WTC11 (cell line): ENCODE measurements at regions not wholly inside any gene's neighbourhood (a gene's known extent, or its start where the extent isn't known, plus 50 kb on each side); places are given as distances from the start of the nearest gene placed in this dataset.

ENCODE experiments used
- ATAC-seq: fragments of 200-7000 bp; cut with Tn5 transposase; 2 replicates; pipeline ENCODE4 v1.10.0; 2021; ENCODE audit warnings: mild to moderate bottlenecking, moderate library complexity
- CTCF ChIA-PET: fragments of 300-600 bp; sonication (Branson Sonifier 250); formaldehyde crosslinking; loops from one replicate; lab custom pipeline; 2021; ENCODE audit warnings: antibody characterized with exemption; lab: Charles Lee
- POLR2A ChIA-PET: fragments of 350-600 bp; sonication (Branson Sonifier 250); formaldehyde crosslinking; loops from one replicate; lab custom pipeline; 2021; ENCODE audit warnings: antibody characterized with exemption; lab: Charles Lee
- DNase-seq: peaks from one replicate; pipeline ENCODE4 v3.0.0; 2021; ENCODE audit warnings: low spot score
- H3K27ac Mint-ChIP-seq: 2 replicates; pipeline ENCODE4 v1.8.0; 2021; ENCODE audit warnings: mixed read lengths
- H3K27me3 Mint-ChIP-seq: 2 replicates; pipeline ENCODE4 v1.8.0; 2021; ENCODE audit warnings: low read depth, mild to moderate bottlenecking, moderate library complexity, mixed read lengths
- H3K36me3 Mint-ChIP-seq: 2 replicates; pipeline ENCODE4 v1.8.0; 2021; ENCODE audit warnings: mixed read lengths
- H3K4me1 Mint-ChIP-seq: 2 replicates; pipeline ENCODE4 v1.8.0; 2022; ENCODE audit warnings: mixed read lengths
- H3K4me3 Mint-ChIP-seq: 2 replicates; pipeline ENCODE4 v1.8.0; 2021; ENCODE audit warnings: mild to moderate bottlenecking, moderate library complexity, mixed read lengths
- H3K9me3 Mint-ChIP-seq: 2 replicates; pipeline ENCODE4 v1.8.0; 2021; ENCODE audit warnings: mixed read lengths
- ATF1 ChIP-seq: sonication (generic); formaldehyde crosslinking; IDR thresholded peaks from 2 replicates; pipeline ENCODE4 v1.8.1; 2023; ENCODE audit warnings: mild to moderate bottlenecking, moderate library complexity, missing genetic modification reagents
- ATF2 ChIP-seq: sonication (generic); formaldehyde crosslinking; IDR thresholded peaks from 2 replicates; pipeline ENCODE4 v1.8.1; 2022; ENCODE audit warnings: low read depth, missing genetic modification reagents, borderline replicate concordance
- FOXP1 ChIP-seq: sonication (generic); formaldehyde crosslinking; IDR thresholded peaks from 2 replicates; pipeline ENCODE4 v1.8.0; 2022; ENCODE audit warnings: missing genetic modification reagents, mild to moderate bottlenecking, moderate library complexity, borderline replicate concordance
- FOXP4 ChIP-seq: sonication (generic); formaldehyde crosslinking; IDR thresholded peaks from 2 replicates; pipeline ENCODE4 v1.8.0; 2022; ENCODE audit warnings: mild to moderate bottlenecking, missing genetic modification reagents
- HMGXB4 ChIP-seq: sonication (generic); formaldehyde crosslinking; IDR thresholded peaks from 2 replicates; pipeline ENCODE4 v1.8.1; 2023; ENCODE audit warnings: mild to moderate bottlenecking, moderate library complexity, missing genetic modification reagents
- IRF2 ChIP-seq: sonication (generic); formaldehyde crosslinking; IDR thresholded peaks from 2 replicates; pipeline ENCODE4 v1.8.0; 2022; ENCODE audit warnings: low read depth, missing genetic modification reagents, borderline replicate concordance
- NFATC4 ChIP-seq: fragments of 250-450 bp; sonication (Bioruptor Pico); IDR thresholded peaks from 2 replicates; pipeline ENCODE4 v1.9.0; 2021; ENCODE audit warnings: mild to moderate bottlenecking
- NR3C1 ChIP-seq: sonication (generic); formaldehyde crosslinking; conservative IDR thresholded peaks from 2 replicates; pipeline ENCODE4 v1.8.1; 2023; ENCODE audit warnings: low read depth, mild to moderate bottlenecking, missing genetic modification reagents
- PRRX2 ChIP-seq: fragments of 250-450 bp; sonication (Bioruptor Pico); IDR thresholded peaks from 2 replicates; pipeline ENCODE4 v1.8.0; 2021; ENCODE audit warnings: mild to moderate bottlenecking
- SMAD3 ChIP-seq: sonication (generic); formaldehyde crosslinking; IDR thresholded peaks from 2 replicates; pipeline ENCODE4 v1.8.0; 2022; ENCODE audit warnings: missing genetic modification reagents, mild to moderate bottlenecking, borderline replicate concordance
- SMAD4 ChIP-seq: sonication (generic); formaldehyde crosslinking; IDR thresholded peaks from 2 replicates; pipeline ENCODE4 v1.8.0; 2022; ENCODE audit warnings: mild to moderate bottlenecking, missing genetic modification reagents
- SOX15 ChIP-seq: fragments of 250-450 bp; sonication (Bioruptor Pico); IDR thresholded peaks from 2 replicates; pipeline ENCODE4 v1.9.0; 2021; ENCODE audit warnings: mild to moderate bottlenecking
- SP1 ChIP-seq: sonication (generic); formaldehyde crosslinking; conservative IDR thresholded peaks from 2 replicates; pipeline ENCODE4 v1.8.1; 2022; ENCODE audit warnings: missing genetic modification reagents
- USF2 ChIP-seq: sonication (generic); formaldehyde crosslinking; IDR thresholded peaks from 2 replicates; pipeline ENCODE4 v1.8.1; 2023; ENCODE audit warnings: mild to moderate bottlenecking, missing genetic modification reagents, moderate library complexity
- ZNF263 ChIP-seq: sonication (generic); formaldehyde crosslinking; IDR thresholded peaks from 2 replicates; pipeline ENCODE4 v1.8.1; 2022; ENCODE audit warnings: low read depth, mild to moderate bottlenecking, moderate library complexity, missing genetic modification reagents
- ZNF425 ChIP-seq: fragments of 250-450 bp; sonication (Bioruptor Pico); conservative IDR thresholded peaks from 2 replicates; pipeline ENCODE4 v1.9.0; 2021; ENCODE audit warnings: mild to moderate bottlenecking
- ZNF671 ChIP-seq: fragments of 250-450 bp; sonication (Bioruptor Pico); IDR thresholded peaks from 2 replicates; pipeline ENCODE4 v1.8.0; 2021; ENCODE audit warnings: mild to moderate bottlenecking
- ZSCAN18 ChIP-seq: fragments of 250-450 bp; sonication (Bioruptor Pico); IDR thresholded peaks from 2 replicates; pipeline ENCODE4 v2.1.2; 2022; ENCODE audit warnings: mild to moderate bottlenecking, moderate library complexity
- TF ChIP-seq, protein P1 (sequence below): fragments of 250-450 bp; sonication (Bioruptor Pico); IDR thresholded peaks from 2 replicates; pipeline ENCODE4 v1.9.0; 2021; ENCODE audit warnings: mild to moderate bottlenecking
- TF ChIP-seq, protein P2 (sequence below): fragments of 200-600 bp; IDR thresholded peaks from 2 replicates; pipeline ENCODE4 v1.8.0; 2022; ENCODE audit warnings: antibody characterized with exemption
- TF ChIP-seq, protein P3 (sequence below): sonication (generic); formaldehyde crosslinking; IDR thresholded peaks from 2 replicates; pipeline ENCODE4 v1.8.0; 2023; ENCODE audit warnings: missing genetic modification reagents

DNA sequence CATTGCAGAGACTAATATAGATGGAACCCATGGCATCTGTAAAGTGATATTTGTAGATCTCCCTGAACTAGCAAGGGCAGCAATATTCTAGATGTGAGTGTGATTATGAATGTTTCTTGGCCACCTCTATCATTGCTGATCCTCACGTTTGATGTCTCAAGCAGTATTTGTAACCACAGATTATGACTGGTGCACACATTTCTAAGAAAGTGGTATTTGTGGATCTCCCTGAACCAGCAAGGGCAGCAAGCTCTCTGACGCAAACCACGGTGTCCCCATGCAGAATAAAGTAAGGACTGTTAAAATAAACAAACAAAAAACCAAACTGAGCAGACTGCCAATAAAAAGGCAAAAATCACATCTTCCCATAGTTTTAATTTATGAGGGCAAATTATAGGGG, 301.3 kb downstream of the CSNK1G3 start (continued):
- TF ChIP-seq, protein P1, sequence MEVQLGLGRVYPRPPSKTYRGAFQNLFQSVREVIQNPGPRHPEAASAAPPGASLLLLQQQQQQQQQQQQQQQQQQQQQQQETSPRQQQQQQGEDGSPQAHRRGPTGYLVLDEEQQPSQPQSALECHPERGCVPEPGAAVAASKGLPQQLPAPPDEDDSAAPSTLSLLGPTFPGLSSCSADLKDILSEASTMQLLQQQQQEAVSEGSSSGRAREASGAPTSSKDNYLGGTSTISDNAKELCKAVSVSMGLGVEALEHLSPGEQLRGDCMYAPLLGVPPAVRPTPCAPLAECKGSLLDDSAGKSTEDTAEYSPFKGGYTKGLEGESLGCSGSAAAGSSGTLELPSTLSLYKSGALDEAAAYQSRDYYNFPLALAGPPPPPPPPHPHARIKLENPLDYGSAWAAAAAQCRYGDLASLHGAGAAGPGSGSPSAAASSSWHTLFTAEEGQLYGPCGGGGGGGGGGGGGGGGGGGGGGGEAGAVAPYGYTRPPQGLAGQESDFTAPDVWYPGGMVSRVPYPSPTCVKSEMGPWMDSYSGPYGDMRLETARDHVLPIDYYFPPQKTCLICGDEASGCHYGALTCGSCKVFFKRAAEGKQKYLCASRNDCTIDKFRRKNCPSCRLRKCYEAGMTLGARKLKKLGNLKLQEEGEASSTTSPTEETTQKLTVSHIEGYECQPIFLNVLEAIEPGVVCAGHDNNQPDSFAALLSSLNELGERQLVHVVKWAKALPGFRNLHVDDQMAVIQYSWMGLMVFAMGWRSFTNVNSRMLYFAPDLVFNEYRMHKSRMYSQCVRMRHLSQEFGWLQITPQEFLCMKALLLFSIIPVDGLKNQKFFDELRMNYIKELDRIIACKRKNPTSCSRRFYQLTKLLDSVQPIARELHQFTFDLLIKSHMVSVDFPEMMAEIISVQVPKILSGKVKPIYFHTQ (CRISPR knock-in tag) = no peak
- TF ChIP-seq ATF2 (CRISPR knock-in tag) (no peak), ATF1 (no peak), SMAD3 (CRISPR knock-in tag) (no peak), USF2 (no peak)

DNA sequence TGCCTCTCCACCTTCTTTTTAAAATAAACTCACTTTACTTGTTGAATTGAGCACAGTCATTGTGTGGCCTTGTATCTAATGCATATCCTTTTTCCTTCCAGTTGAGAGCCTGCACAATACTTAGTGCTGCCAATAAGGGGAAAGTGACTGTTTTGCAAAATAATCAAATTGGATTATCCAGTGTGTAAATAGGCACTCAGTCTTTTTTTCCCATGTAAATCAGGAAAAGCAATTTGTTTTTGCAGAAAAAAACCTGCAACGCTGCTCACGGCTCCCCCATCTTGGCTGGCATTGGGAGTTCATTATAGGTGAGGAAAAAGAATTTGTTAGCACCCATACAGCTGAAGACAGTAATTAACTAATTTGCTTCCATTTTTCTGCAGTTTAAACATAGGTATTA, 299.9 kb downstream of the CSNK1G3 start:
- Mint-ChIP-seq H3K27me3 (no peaks in the 10 kb centered on the region), H3K4me1 (peaks cover 84% of the 10 kb centered on the region), H3K27ac (no peak overlapping the region), H3K4me3 (no peak overlapping the region), H3K9me3 (no peaks in the 10 kb centered on the region), H3K36me3 (no peaks in the 10 kb centered on the region)
- ATAC-seq = no peak
- no peak for DNase-seq
- CTCF ChIA-PET = no interaction called here
- POLR2A ChIA-PET = no interaction called here
- TF ChIP-seq ZNF425 (no peak), NR3C1 (no peak), SP1 (CRISPR knock-in tag) (no peak), SMAD4 (CRISPR knock-in tag) (no peak), NFATC4 (no peak), HMGXB4 (CRISPR knock-in tag) (no peak), ZNF671 (CRISPR knock-in tag) (no peak), IRF2 (CRISPR knock-in tag) (no peak), ZNF263 (CRISPR knock-in tag) (no peak), FOXP4 (no peak), SOX15 (CRISPR knock-in tag) (no peak), ZSCAN18 (CRISPR knock-in tag) (no peak), FOXP1 (CRISPR knock-in tag) (no peak), PRRX2 (no peak)
- TF ChIP-seq, protein P2, sequence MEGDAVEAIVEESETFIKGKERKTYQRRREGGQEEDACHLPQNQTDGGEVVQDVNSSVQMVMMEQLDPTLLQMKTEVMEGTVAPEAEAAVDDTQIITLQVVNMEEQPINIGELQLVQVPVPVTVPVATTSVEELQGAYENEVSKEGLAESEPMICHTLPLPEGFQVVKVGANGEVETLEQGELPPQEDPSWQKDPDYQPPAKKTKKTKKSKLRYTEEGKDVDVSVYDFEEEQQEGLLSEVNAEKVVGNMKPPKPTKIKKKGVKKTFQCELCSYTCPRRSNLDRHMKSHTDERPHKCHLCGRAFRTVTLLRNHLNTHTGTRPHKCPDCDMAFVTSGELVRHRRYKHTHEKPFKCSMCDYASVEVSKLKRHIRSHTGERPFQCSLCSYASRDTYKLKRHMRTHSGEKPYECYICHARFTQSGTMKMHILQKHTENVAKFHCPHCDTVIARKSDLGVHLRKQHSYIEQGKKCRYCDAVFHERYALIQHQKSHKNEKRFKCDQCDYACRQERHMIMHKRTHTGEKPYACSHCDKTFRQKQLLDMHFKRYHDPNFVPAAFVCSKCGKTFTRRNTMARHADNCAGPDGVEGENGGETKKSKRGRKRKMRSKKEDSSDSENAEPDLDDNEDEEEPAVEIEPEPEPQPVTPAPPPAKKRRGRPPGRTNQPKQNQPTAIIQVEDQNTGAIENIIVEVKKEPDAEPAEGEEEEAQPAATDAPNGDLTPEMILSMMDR = no peak
- TF ChIP-seq, protein P3, sequence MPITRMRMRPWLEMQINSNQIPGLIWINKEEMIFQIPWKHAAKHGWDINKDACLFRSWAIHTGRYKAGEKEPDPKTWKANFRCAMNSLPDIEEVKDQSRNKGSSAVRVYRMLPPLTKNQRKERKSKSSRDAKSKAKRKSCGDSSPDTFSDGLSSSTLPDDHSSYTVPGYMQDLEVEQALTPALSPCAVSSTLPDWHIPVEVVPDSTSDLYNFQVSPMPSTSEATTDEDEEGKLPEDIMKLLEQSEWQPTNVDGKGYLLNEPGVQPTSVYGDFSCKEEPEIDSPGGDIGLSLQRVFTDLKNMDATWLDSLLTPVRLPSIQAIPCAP (CRISPR knock-in tag) = no peak
